ENCODE measurements at regions not wholly inside any gene's neighbourhood (a gene's known extent, or its start where the extent isn't known, plus 50 kb on each side); places are given as distances from the start of the nearest gene placed in this dataset.

DNA sequence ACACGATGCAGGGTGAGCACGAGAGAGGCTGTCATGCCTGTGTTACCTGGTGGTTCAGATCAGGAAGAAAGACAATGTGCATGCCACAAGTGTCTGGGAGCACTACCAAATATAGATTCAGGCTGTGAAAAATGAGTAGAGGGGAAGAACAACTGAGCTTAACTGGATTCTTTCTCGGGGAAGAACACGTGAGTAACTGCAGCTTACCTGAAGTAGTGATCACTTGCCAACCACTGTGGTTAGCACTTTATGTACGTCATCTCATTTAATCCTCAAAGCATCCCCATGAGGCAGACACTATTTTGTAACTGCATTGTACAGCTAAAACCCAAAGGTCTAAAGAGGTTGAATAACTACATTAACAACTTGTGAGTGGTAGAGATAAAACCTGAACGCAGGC is 746.2 kb downstream of the TUSC7 start:
- WGBS, 2 donors: 74 to 77% methylated on average over 6 of the region's 6 CpGs
- TF ChIP-seq POLR2A (IDR thresholded peaks at IDR 0.05): no peak
- TF ChIP-seq, protein P1, sequence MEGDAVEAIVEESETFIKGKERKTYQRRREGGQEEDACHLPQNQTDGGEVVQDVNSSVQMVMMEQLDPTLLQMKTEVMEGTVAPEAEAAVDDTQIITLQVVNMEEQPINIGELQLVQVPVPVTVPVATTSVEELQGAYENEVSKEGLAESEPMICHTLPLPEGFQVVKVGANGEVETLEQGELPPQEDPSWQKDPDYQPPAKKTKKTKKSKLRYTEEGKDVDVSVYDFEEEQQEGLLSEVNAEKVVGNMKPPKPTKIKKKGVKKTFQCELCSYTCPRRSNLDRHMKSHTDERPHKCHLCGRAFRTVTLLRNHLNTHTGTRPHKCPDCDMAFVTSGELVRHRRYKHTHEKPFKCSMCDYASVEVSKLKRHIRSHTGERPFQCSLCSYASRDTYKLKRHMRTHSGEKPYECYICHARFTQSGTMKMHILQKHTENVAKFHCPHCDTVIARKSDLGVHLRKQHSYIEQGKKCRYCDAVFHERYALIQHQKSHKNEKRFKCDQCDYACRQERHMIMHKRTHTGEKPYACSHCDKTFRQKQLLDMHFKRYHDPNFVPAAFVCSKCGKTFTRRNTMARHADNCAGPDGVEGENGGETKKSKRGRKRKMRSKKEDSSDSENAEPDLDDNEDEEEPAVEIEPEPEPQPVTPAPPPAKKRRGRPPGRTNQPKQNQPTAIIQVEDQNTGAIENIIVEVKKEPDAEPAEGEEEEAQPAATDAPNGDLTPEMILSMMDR (IDR thresholded peaks at IDR 0.05): no peak
- intact Hi-C loops (cut with DNase I; ENCODE audit: low total_unique reads): no loop called here

DNA sequence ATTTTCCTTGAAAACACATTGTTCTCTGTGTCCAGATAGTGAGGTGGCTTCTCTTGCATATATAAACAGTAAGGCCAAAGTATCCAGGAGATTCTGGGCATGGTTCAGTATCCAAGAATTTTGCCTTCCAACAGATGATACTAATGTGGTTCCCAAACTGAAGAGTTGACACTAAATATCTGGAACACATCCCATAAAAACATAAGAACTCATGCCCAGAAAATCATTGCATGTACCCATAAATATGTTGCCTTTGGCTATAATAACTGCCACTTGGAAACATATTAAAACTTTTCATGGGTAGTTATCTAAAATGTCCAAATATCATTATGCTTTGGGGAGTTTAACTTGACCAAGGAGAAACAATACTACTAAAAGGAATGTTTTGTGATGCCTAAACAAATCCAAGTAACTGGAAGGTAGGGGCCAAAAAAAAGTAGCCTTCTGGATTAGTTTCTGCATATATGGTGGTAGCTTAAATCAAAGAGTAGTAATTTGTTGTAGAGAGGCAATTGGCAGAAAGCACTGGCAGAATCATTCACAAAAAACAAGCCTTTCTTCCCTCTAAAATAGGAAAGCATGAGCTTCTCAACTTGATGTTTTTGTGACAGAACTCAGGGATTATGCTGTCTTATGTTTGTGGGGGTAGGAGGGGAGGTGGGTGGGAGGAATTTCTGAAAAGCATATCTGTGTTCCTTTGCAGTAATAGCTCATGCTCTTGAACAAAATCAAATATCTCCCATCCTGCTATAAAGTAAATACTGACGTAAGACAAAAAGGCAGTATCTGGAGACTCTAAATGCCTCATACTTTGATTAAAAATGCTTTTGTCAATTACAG is 753.9 kb downstream of the TUSC7 start:
- H3K4me3 ChIP-seq (ENCODE audit: low read depth, poor library complexity, severe bottlenecking): no peak overlapping the region
- intact Hi-C loops (cut with DNase I; ENCODE audit: low total_unique reads): no loop called here
- no peak for DNase-seq (ENCODE audit: low spot score in 2 of 2)
- TF ChIP-seq, protein P1 (IDR thresholded peaks at IDR 0.05): no peak
- TF ChIP-seq POLR2A (IDR thresholded peaks at IDR 0.05): no peak
- 53 to 55% methylated on average over 1 of the region's 1 CpG for WGBS, 2 donors

More for the DNA sequence above, 746.2 kb downstream of the TUSC7 start:
- no peak overlapping the region for H3K4me3 ChIP-seq (ENCODE audit: low read depth, poor library complexity, severe bottlenecking)
- no peak for DNase-seq (ENCODE audit: low spot score in 2 of 2)

GRCh38 chr3:117471831-117472230 is 762.3 kb downstream of the TUSC7 start:
- no peak for DNase-seq (ENCODE audit: low spot score in 2 of 2)
- H3K4me3 ChIP-seq (ENCODE audit: low read depth, poor library complexity, severe bottlenecking): no peak overlapping the region
- 0% methylated on average over 1 of the region's 1 CpG for WGBS, 2 donors
- no peak for TF ChIP-seq POLR2A (IDR thresholded peaks at IDR 0.05)
- intact Hi-C loops (cut with DNase I; ENCODE audit: low total_unique reads): no loop called here

DNA sequence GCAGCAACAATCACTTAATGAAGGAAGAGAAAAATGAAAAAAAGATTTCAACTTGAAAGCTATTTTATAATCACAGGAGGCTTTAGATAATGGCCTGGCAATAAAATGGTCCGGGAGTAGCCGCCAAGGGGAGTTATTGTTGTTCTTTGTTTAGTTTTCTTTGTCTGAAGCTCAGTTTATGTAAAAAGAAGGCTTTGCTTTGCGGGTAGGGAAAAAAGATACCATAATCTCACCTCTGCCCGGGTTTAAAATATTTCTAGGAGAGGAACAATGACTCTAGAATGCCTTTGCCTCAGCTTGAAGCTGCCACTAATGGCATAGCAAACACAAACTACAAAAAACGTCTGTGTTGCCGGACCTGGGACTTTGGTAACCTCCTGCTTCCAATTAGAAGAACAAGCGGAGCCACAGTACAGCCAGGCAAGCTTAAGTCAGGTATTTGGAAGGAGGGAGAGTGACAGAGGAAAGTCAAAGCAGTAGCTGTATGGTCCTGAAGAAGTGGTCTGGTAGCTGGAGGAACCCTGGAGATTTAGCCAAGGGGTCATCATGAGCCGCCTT is 764.5 kb downstream of the TUSC7 start:
- TF ChIP-seq, protein P1 (IDR thresholded peaks at IDR 0.05): no peak
- TF ChIP-seq POLR2A (IDR thresholded peaks at IDR 0.05): no peak

DNA sequence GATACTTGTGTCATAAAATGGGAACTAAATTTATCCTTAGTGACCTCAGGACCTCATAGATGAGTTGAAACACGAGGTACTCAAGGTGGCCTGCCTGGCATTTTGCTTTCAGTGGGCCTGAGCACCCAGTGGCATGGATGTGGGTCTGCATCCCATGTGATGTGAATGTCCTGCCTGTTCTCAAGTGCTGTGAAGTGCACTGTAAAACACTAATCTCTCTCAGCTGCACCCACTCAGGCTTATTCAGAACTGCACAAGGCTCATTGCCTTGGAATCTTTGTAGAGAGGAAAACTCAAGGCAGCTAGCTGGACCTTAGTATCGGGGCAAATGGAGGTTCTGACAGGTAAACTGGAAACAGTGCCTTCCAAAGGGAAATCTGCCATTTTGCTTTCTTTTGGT is 767.0 kb downstream of the TUSC7 start:
- no peak for DNase-seq (ENCODE audit: low spot score in 2 of 2)
- TF ChIP-seq, protein P1 (IDR thresholded peaks at IDR 0.05): no peak
- TF ChIP-seq POLR2A (IDR thresholded peaks at IDR 0.05): no peak
- H3K4me3 ChIP-seq (ENCODE audit: low read depth, poor library complexity, severe bottlenecking): no peak overlapping the region
- intact Hi-C loops (cut with DNase I; ENCODE audit: low total_unique reads): no loop called here
- WGBS, 2 donors: 69% methylated on average over 2 of the region's 2 CpGs

More for the DNA sequence above, 764.5 kb downstream of the TUSC7 start:
- 43 to 48% methylated on average over 8 of the region's 8 CpGs for WGBS, 2 donors
- intact Hi-C loops (cut with DNase I; ENCODE audit: low total_unique reads): no loop called here
- no peak overlapping the region for H3K4me3 ChIP-seq (ENCODE audit: low read depth, poor library complexity, severe bottlenecking)
- no peak for DNase-seq (ENCODE audit: low spot score in 2 of 2)

DNA sequence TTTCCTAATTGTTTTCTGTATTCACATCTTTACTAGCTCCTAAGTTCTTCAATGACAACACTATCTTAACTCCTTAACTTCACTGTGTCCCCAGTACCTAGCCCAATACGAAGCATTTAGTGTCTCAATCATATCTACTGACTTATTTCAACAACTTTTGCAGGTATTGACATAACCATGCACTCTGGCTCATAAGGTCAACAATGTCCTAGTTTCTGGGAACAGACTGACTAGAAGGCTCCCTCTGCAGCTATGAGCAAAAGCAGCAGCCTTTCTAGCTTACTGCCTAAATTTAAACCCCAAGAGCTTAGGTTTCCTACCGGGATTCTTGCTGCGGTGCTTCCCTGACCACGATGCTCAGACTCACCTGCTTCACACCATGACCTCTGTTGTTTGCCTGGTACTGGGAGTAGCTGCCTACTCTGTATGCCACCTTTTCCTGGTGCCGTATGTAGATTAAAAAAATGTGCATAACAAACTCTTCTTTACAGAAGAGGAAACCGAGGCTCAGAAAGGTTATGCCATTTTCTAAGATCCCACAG is 767.7 kb downstream of the TUSC7 start:
- H3K4me3 ChIP-seq (ENCODE audit: low read depth, poor library complexity, severe bottlenecking): no peak overlapping the region
- no peak for TF ChIP-seq POLR2A (IDR thresholded peaks at IDR 0.05)
- TF ChIP-seq, protein P1 (IDR thresholded peaks at IDR 0.05): no peak
- no peak for DNase-seq (ENCODE audit: low spot score in 2 of 2)
- intact Hi-C loops (cut with DNase I; ENCODE audit: low total_unique reads): no loop called here
- WGBS, 2 donors: 72 to 85% methylated on average over 6 of the region's 6 CpGs

Data from lower leg skin (tissue), 4 donors.